DND-41 (cell line): ENCODE measurements at regions not wholly inside any gene's neighbourhood (a gene's known extent, or its start where the extent isn't known, plus 50 kb on each side); places are given as distances from the start of the nearest gene placed in this dataset.

ENCODE experiments used
- CTCF ChIP-seq: IDR thresholded peaks from 2 replicates; pipeline ENCODE4 v1.5.1; 2012; ENCODE audit warnings: borderline replicate concordance, low read length, moderate library complexity, mild to moderate bottlenecking; ENCODE audit not compliant: poor library complexity, severe bottlenecking; ENCODE audit errors: extremely low read depth
- EZH2 ChIP-seq: IDR thresholded peaks from 3 replicates; pipeline ENCODE4 v1.6.1; 2012; ENCODE audit warnings: borderline replicate concordance, low read depth, mild to moderate bottlenecking, moderate library complexity, low read length, inconsistent platforms; ENCODE audit not compliant: severe bottlenecking

GRCh38 chr20:60354024-60354580, 395.9 kb downstream of the CDH26 start:
- no peak for TF ChIP-seq EZH2
- TF ChIP-seq CTCF: no peak
